HCT116 (cell line): ENCODE measurements at regions not wholly inside any gene's neighbourhood (a gene's known extent, or its start where the extent isn't known, plus 50 kb on each side); places are given as distances from the start of the nearest gene placed in this dataset.

ENCODE experiments used
- ATAC-seq: fragments of 200-7000 bp; cut with Tn5 transposase; 2 replicates; pipeline ENCODE4 v1.9.1; 2020; ENCODE audit warnings: mild to moderate bottlenecking, moderate library complexity
- BruUV-seq: library from RNA; stranded (reverse); fragments of 400-500 nt; replicated peaks from 2 replicates; lab custom pipeline; 2021; lab: Mats Ljungman, UMichigan
- CTCF ChIA-PET: fragments of 300-600 bp; sonication (Branson Sonifier 250); formaldehyde crosslinking; loops from one replicate; lab custom pipeline; 2021; ENCODE audit warnings: antibody characterized with exemption; lab: Charles Lee
- POLR2A ChIA-PET: fragments of 300-600, 350-600 bp; sonication (Branson Sonifier 250); formaldehyde crosslinking; loops from one replicate; lab custom pipeline; 2021; ENCODE audit warnings: antibody characterized with exemption; lab: Charles Lee
- RAD21 ChIA-PET, 2 experiments: fragments of 300-600 bp; sonication (Branson Sonifier 250); formaldehyde crosslinking; loops; one replicate each; lab custom pipeline; 2023; ENCODE audit warnings: low total read pairs in 2 of 2; ENCODE audit not compliant: uncharacterized antibody in 2 of 2, unreplicated experiment in 2 of 2, low non-redundant PET in 1 of 2; lab: Charles Lee
- DNase-seq: peaks from one replicate; pipeline ENCODE4 v3.0.0-alpha.2; 2010; ENCODE audit warnings: low read depth, low spot score
- H2AFZ ChIP-seq: fragments of 200-600 bp; shearing (Covaris generic), sonication (generic); 2 replicates; pipeline ENCODE4 v1.6.1; 2017; ENCODE audit warnings: low read depth, mixed run types, mixed read lengths, antibody characterized with exemption, low read length; ENCODE audit not compliant: poor library complexity, severe bottlenecking
- H3K27ac ChIP-seq: 2 replicates; pipeline ENCODE4 v1.5.1; 2012; ENCODE audit warnings: low read depth, low read length
- H3K27me3 ChIP-seq: fragments of 200-600 bp; sonication (generic); 2 replicates; pipeline ENCODE4 v1.6.1; 2016; ENCODE audit warnings: mixed run types, low read length, mixed read lengths; ENCODE audit not compliant: insufficient read depth
- H3K36me3 ChIP-seq, 2 experiments: fragments of 200-500 bp in 1 of 2; fragments of 200-600 bp in 1 of 2; sonication (Bioruptor generic) in 1 of 2; sonication (generic) in 1 of 2; 2 replicates each; pipeline versions ENCODE4 v1.5.1 to v1.6.1; 2014 to 2016; ENCODE audit warnings: low read length in 2 of 2, inconsistent platforms in 1 of 2, mixed read lengths in 1 of 2, mixed run types in 1 of 2; ENCODE audit not compliant: insufficient read depth in 2 of 2, control insufficient read depth in 1 of 2
- H3K4me1 ChIP-seq, 2 experiments: fragments of 200-600 bp in 1 of 2; sonication (generic) in 1 of 2; 2 replicates each; pipeline versions ENCODE4 v1.5.1 to v1.6.1; 2012 to 2017; ENCODE audit warnings: low read length in 2 of 2, inconsistent platforms in 1 of 2, mild to moderate bottlenecking in 1 of 2, mixed read lengths in 1 of 2, mixed run types in 1 of 2, moderate library complexity in 1 of 2; ENCODE audit not compliant: insufficient read depth in 2 of 2, control insufficient read depth in 1 of 2
- H3K4me2 ChIP-seq: fragments of 200-600 bp; sonication (generic); 2 replicates; pipeline ENCODE4 v1.6.1; 2017; ENCODE audit warnings: mixed run types, low read length, mixed read lengths
- H3K4me3 ChIP-seq, 2 experiments: fragments of 200-600 bp in 1 of 2; sonication (generic) in 1 of 2; replicated peaks in 1 of 2; 2 replicates each; pipeline ENCODE4 v1.5.1; 2011 to 2016; ENCODE audit warnings: low read length in 2 of 2, control low read depth in 1 of 2, low read depth in 1 of 2, mild to moderate bottlenecking in 1 of 2, mixed read lengths in 1 of 2, mixed run types in 1 of 2
- H3K79me2 ChIP-seq: fragments of 200-600 bp; sonication (generic); 2 replicates; pipeline ENCODE4 v1.6.1; 2017; ENCODE audit warnings: mild to moderate bottlenecking, mixed run types, low read length, moderate library complexity, mixed read lengths; ENCODE audit not compliant: insufficient read depth
- H3K9ac ChIP-seq: fragments of 200-600 bp; sonication (generic); 2 replicates; pipeline ENCODE4 v1.6.1; 2016; ENCODE audit warnings: low read length, mixed read lengths
- H3K9me2 ChIP-seq: fragments of 200-600 bp; sonication (generic), shearing (Covaris generic); 2 replicates; pipeline ENCODE4 v1.6.1; 2017; ENCODE audit warnings: mixed run types, mild to moderate bottlenecking, moderate library complexity; ENCODE audit not compliant: insufficient read depth
- H3K9me3 ChIP-seq, 2 experiments: fragments of 200-500 bp in 1 of 2; fragments of 200-600 bp in 1 of 2; sonication (Bioruptor generic) in 1 of 2; sonication (generic) in 1 of 2; 2 replicates each; pipeline ENCODE4 v1.6.1; 2014 to 2017; ENCODE audit warnings: low read length in 2 of 2, mixed read lengths in 2 of 2, inconsistent platforms in 1 of 2, low read depth in 1 of 2, mild to moderate bottlenecking in 1 of 2, mixed run types in 1 of 2, moderate library complexity in 1 of 2; ENCODE audit not compliant: control insufficient read depth in 1 of 2, insufficient read depth in 1 of 2
- H4K20me1 ChIP-seq: fragments of 200-600 bp; sonication (generic), shearing (Covaris generic); 2 replicates; pipeline ENCODE4 v1.6.1; 2017; ENCODE audit warnings: mixed run types, mild to moderate bottlenecking, moderate library complexity; ENCODE audit not compliant: insufficient read depth
- CEBPB ChIP-seq: IDR thresholded peaks from 2 replicates; pipeline ENCODE4 v1.6.1; 2012; ENCODE audit warnings: low read depth
- CTCF ChIP-seq, 3 experiments: fragments of 200-600 bp in 1 of 3; sonication (generic) in 1 of 3; IDR thresholded peaks in 2 of 3; conservative IDR thresholded peaks in 1 of 3; 2 replicates each; pipeline ENCODE4 v1.5.1; 2012 to 2017; ENCODE audit warnings: low read depth in 2 of 3, low read length in 2 of 3, antibody characterized with exemption in 1 of 3, borderline replicate concordance in 1 of 3, control low read depth in 1 of 3, mild to moderate bottlenecking in 1 of 3, mixed read lengths in 1 of 3, mixed run types in 1 of 3, moderate library complexity in 1 of 3; ENCODE audit not compliant: insufficient read depth in 1 of 3
- EGR1 ChIP-seq: IDR thresholded peaks from 2 replicates; pipeline ENCODE4 v1.6.1; 2012; ENCODE audit warnings: low read depth
- ELF1 ChIP-seq: IDR thresholded peaks from 2 replicates; pipeline ENCODE4 v1.6.1; 2012; ENCODE audit warnings: low read depth, borderline replicate concordance
- EZH2 ChIP-seq: fragments of 200-600 bp; sonication (generic); IDR thresholded peaks from 2 replicates; pipeline ENCODE4 v1.6.1; 2017; ENCODE audit warnings: antibody characterized with exemption, mixed run types
- EZH2phosphoT487 ChIP-seq: fragments of 200-600 bp; IDR thresholded peaks from 2 replicates; pipeline ENCODE4 v1.6.1; 2018; ENCODE audit warnings: antibody characterized with exemption, borderline replicate concordance
- FOSL1 ChIP-seq: IDR thresholded peaks from 2 replicates; pipeline ENCODE4 v1.6.1; 2012; ENCODE audit warnings: low read depth
- POLR2A ChIP-seq: IDR thresholded peaks from 2 replicates; pipeline ENCODE4 v1.7.0; 2011; ENCODE audit warnings: borderline replicate concordance; ENCODE audit not compliant: insufficient read depth, insufficient read length; ENCODE audit errors: extremely low read depth
- RAD21 ChIP-seq: IDR thresholded peaks from 2 replicates; pipeline ENCODE4 v1.6.1; 2012; ENCODE audit warnings: low read depth, mild to moderate bottlenecking
- SP1 ChIP-seq: IDR thresholded peaks from 2 replicates; pipeline ENCODE4 v1.6.1; 2012; ENCODE audit warnings: low read depth
- SRF ChIP-seq: IDR thresholded peaks from 2 replicates; pipeline ENCODE4 v1.6.1; 2012; ENCODE audit warnings: low read depth
- TCF7L2 ChIP-seq: IDR thresholded peaks from 2 replicates; pipeline ENCODE4 v1.7.0; 2011; ENCODE audit warnings: borderline replicate concordance, inconsistent platforms; ENCODE audit not compliant: insufficient read depth, insufficient read length; ENCODE audit errors: extremely low read depth
- YY1 ChIP-seq: IDR thresholded peaks from 2 replicates; pipeline ENCODE4 v1.6.1; 2011; ENCODE audit warnings: low read length, low read depth, moderate library complexity, mild to moderate bottlenecking; ENCODE audit not compliant: insufficient replicate concordance; ENCODE audit errors: extremely low read depth
- ZBTB33 ChIP-seq: IDR thresholded peaks from 2 replicates; pipeline ENCODE4 v1.6.1; 2011; ENCODE audit warnings: mild to moderate bottlenecking, low read length, moderate library complexity; ENCODE audit not compliant: insufficient replicate concordance; ENCODE audit errors: extremely low read depth
- ZFX ChIP-seq: fragments of 450-650 bp; IDR thresholded peaks from 2 replicates; pipeline ENCODE4 v1.6.1; 2017
- intact Hi-C: fragments of 100-400 bp; cut with micrococcal nuclease; formaldehyde crosslinking; loops from 2 replicates; pipeline ENCODE4 v1.10.0; 2022
- TF ChIP-seq, protein P1 (sequence below): IDR thresholded peaks from 2 replicates; pipeline ENCODE4 v1.6.1; 2012
- TF ChIP-seq, protein P2 (sequence below): IDR thresholded peaks from 2 replicates; pipeline ENCODE4 v1.6.1; 2012; ENCODE audit warnings: low read depth

DNA sequence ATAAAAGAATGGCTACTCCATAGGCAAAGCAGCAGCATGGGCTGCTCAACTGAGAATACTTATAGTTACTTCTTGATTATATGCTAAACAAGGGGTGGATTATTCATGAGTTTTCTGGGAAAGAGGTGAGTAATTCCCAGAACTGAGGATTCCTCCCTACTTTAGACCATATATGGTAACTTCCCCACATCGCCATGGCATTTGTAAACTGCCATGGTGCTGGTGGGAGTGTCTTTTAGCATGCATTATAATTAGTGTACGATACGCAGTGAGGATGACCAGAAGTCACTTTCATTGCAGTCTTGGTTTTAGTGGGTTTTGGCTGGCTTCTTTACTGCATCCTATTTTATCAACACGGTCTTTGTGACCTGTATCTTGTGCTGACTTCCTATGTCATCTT, 141.5 kb downstream of the MAGEB17 start:
- Histone ChIP-seq H3K9ac (no peak overlapping the region), H3K4me1 (no peaks in the 10 kb centered on the region), H3K27ac (no peak overlapping the region), H3K4me3 (no peak overlapping the region), H2AFZ (no peak overlapping the region), H4K20me1 (no peaks in the 10 kb centered on the region), H3K27me3 (no peaks in the 10 kb centered on the region), H3K4me2 (no peak overlapping the region), H3K79me2 (no peaks in the 10 kb centered on the region), H3K9me2 (no peaks in the 10 kb centered on the region), H3K36me3 (no peaks in the 10 kb centered on the region), H3K9me3 (no peaks in the 10 kb centered on the region)
- TF ChIP-seq EZH2phosphoT487 (no peak), ZFX (no peak), SP1 (no peak), CEBPB (no peak), TCF7L2 (no peak), ZBTB33 (no peak), ELF1 (no peak), YY1 (no peak), EGR1 (no peak), FOSL1 (no peak), EZH2 (no peak), RAD21 (no peak), CTCF (IDR thresholded peaks at IDR 0.05 in 2 of 3, conservative IDR thresholded peaks at IDR 0.05 in 1 of 3; ENCODE audit: borderline replicate concordance in 1 of 3, insufficient read depth in 1 of 3, low read depth in 2 of 3, low read length in 2 of 3) (no peak), SRF (no peak), POLR2A (no peak)
- TF ChIP-seq, protein P1, sequence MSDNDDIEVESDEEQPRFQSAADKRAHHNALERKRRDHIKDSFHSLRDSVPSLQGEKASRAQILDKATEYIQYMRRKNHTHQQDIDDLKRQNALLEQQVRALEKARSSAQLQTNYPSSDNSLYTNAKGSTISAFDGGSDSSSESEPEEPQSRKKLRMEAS: no peak
- TF ChIP-seq, protein P2, sequence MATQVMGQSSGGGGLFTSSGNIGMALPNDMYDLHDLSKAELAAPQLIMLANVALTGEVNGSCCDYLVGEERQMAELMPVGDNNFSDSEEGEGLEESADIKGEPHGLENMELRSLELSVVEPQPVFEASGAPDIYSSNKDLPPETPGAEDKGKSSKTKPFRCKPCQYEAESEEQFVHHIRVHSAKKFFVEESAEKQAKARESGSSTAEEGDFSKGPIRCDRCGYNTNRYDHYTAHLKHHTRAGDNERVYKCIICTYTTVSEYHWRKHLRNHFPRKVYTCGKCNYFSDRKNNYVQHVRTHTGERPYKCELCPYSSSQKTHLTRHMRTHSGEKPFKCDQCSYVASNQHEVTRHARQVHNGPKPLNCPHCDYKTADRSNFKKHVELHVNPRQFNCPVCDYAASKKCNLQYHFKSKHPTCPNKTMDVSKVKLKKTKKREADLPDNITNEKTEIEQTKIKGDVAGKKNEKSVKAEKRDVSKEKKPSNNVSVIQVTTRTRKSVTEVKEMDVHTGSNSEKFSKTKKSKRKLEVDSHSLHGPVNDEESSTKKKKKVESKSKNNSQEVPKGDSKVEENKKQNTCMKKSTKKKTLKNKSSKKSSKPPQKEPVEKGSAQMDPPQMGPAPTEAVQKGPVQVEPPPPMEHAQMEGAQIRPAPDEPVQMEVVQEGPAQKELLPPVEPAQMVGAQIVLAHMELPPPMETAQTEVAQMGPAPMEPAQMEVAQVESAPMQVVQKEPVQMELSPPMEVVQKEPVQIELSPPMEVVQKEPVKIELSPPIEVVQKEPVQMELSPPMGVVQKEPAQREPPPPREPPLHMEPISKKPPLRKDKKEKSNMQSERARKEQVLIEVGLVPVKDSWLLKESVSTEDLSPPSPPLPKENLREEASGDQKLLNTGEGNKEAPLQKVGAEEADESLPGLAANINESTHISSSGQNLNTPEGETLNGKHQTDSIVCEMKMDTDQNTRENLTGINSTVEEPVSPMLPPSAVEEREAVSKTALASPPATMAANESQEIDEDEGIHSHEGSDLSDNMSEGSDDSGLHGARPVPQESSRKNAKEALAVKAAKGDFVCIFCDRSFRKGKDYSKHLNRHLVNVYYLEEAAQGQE: no peak
- no peak for ATAC-seq
- BruUV-seq: no TSS peak
- ChIA-PET POLR2A (no interaction called here), RAD21 (no interaction called here), CTCF (no interaction called here)
- intact Hi-C loops: no loop called here
- no peak for DNase-seq
